ENCODE measurements at regions not wholly inside any gene's neighbourhood (a gene's known extent, or its start where the extent isn't known, plus 50 kb on each side); places are given as distances from the start of the nearest gene placed in this dataset.

DNA sequence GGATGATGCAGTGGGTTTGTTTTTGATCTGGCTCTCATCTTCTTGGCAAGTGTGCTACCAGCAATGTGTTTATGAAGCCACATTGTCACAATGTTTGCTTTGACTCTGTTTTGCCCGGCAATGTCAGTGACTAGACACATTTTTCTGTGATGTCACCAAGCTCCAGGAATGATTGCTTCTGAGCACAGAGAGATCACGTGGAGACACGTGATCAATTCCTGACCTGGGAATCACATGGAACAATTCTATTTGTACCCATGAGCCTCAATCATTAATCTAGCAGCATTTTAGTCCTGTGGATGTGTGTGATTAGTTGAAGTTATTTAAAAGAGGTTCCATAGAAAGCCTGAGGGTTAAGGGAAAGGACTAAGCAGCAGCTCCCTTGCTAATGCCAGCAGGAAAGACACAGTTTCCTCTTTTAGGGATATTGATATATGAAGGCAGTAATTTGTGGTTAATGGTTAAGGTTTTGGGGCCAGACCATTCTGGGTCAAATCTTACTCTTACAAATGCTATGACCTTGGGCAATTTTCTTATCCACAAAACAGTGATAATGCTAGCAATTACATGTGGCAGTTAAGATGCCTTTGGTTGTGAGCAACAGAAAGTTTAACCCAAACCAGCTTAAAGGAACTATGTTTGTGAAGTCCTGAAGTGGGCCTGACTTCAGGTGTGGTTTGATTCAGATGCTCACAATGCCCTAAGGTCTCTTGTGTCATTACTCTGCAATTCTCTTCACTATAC lies 59.0 kb downstream of the FASLG start:
- no peaks in the 10 kb centered on the region for H3K27me3 ChIP-seq (ENCODE audit: control insufficient read depth in 3 of 3, insufficient read depth in 3 of 3, low read length in 3 of 3)
- H3K27ac ChIP-seq (ENCODE audit: low read depth in 1 of 3, low read length in 2 of 3): peak overlapping the region in 1 of 3 donors; percentile 31
- H3K4me1 ChIP-seq (ENCODE audit: control insufficient read depth in 3 of 3, insufficient read depth in 2 of 3, low read depth in 1 of 3, low read length in 2 of 3): no peaks in the 10 kb centered on the region
- peak in 1 of 2 donors; percentile 76 for DNase-seq
- no peaks in the 10 kb centered on the region for H3K36me3 ChIP-seq (ENCODE audit: control insufficient read depth in 3 of 3, insufficient read depth in 2 of 3, low read depth in 1 of 3, low read length in 3 of 3)
- 39 to 59% (median 46%) methylated on average over 3 of the region's 3 CpGs for WGBS, 3 donors
- no peaks in the 10 kb centered on the region for H3K9me3 ChIP-seq (ENCODE audit: control insufficient read depth in 2 of 2, insufficient read depth in 1 of 2, low read depth in 1 of 2, low read length in 1 of 2)
- no peak for FAIRE-seq
- no peak overlapping the region for H3K4me3 ChIP-seq (ENCODE audit: low read depth in 1 of 3, low read length in 3 of 3)

DNA sequence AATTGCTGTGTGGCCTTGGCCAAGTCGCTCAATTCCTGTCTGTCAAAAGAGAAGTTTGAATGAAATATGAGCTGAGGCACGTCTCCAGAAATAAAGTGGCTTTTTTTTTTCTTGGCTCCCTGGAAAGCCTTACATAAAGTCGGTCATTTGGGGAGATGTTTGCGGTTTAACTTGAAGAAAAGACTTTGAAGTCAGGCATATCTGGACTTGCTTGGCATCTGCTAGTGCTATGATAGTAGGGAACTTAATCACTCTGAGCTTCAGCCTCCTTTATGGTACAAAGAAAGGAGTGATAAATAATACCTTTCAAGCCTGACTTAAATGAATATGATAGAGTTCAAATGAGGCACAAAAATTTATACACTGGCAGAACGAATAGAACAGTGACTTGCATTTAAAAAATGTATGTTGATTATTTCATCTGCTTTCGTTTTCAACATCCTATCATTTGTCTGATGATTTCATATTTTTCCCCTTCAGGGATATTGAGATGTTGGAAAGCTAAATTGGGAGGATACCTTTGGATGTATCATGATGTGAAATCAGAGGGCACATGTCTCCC lies 60.2 kb downstream of the FASLG start:
- Histone ChIP-seq H3K4me3 (ENCODE audit: low read depth in 1 of 3, low read length in 3 of 3) (no peak overlapping the region), H3K27me3 (ENCODE audit: control insufficient read depth in 3 of 3, insufficient read depth in 3 of 3, low read length in 3 of 3) (no peaks in the 10 kb centered on the region), H3K4me1 (ENCODE audit: control insufficient read depth in 3 of 3, insufficient read depth in 2 of 3, low read depth in 1 of 3, low read length in 2 of 3) (no peaks in the 10 kb centered on the region), H3K36me3 (ENCODE audit: control insufficient read depth in 3 of 3, insufficient read depth in 2 of 3, low read depth in 1 of 3, low read length in 3 of 3) (no peaks in the 10 kb centered on the region), H3K27ac (ENCODE audit: low read depth in 1 of 3, low read length in 2 of 3) (no peak overlapping the region), H3K9me3 (ENCODE audit: control insufficient read depth in 2 of 2, insufficient read depth in 1 of 2, low read depth in 1 of 2, low read length in 1 of 2) (no peaks in the 10 kb centered on the region)
- FAIRE-seq: no peak
- WGBS, 3 donors: 41 to 51% (median 43%) methylated on average over 6 of the region's 6 CpGs
- peak in 1 of 2 donors; percentile 7 for DNase-seq

DNA sequence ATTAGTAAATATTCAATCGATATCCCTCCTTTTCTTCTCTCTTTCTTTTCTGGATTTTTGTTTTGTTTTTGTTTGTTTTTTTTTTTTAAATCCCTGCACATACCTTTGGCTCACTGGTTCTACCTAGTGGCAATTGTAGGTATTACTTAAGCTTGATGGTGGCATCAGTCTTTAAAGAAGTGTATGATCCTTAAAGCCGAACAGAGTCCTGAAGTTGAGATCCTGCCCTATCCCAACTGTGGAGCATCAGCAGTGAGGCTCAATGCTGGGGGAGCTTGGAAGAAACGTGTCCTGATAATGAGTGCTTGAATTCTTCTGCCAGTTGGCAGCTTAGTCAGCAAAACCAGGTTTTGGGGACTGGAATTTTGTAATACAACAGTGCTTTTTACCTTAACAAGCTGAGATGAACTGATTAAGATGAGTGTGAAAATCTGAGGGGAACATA lies 60.8 kb downstream of the FASLG start:
- 7 to 10% (median 10%) methylated on average over 3 of the region's 3 CpGs for WGBS, 3 donors
- no peaks in the 10 kb centered on the region for H3K4me1 ChIP-seq (ENCODE audit: control insufficient read depth in 3 of 3, insufficient read depth in 2 of 3, low read depth in 1 of 3, low read length in 2 of 3)

DNA sequence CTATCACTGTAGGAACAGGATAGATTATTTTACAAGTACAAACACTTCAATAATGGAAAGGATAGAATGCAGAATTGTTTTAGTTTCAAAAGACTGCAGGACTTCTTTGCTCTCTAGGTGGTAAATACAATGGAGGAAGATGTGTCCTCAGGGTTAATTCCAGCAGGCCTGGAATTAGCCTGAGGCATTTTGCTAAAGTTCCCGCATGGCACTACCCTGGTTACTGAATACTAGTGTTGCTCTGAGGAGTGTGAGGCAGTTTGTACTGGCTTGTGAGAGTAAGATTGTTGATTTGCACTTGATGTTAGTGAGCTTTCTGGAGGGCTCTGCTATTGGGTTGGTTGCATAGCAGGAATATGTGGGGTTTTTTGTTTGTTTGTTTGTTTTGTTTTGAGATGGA lies 61.4 kb downstream of the FASLG start:
- H3K9me3 ChIP-seq (ENCODE audit: control insufficient read depth in 2 of 2, insufficient read depth in 1 of 2, low read depth in 1 of 2, low read length in 1 of 2): no peaks in the 10 kb centered on the region
- no peaks in the 10 kb centered on the region for H3K4me1 ChIP-seq (ENCODE audit: control insufficient read depth in 3 of 3, insufficient read depth in 2 of 3, low read depth in 1 of 3, low read length in 2 of 3)
- no peaks in the 10 kb centered on the region for H3K36me3 ChIP-seq (ENCODE audit: control insufficient read depth in 3 of 3, insufficient read depth in 2 of 3, low read depth in 1 of 3, low read length in 3 of 3)
- H3K27ac ChIP-seq (ENCODE audit: low read depth in 1 of 3, low read length in 2 of 3): no peak overlapping the region
- no peak overlapping the region for H3K4me3 ChIP-seq (ENCODE audit: low read depth in 1 of 3, low read length in 3 of 3)
- FAIRE-seq (no peak), DNase-seq (no peak)
- 89 to 93% (median 92%) methylated on average over 1 of the region's 1 CpG for WGBS, 3 donors
- H3K27me3 ChIP-seq (ENCODE audit: control insufficient read depth in 3 of 3, insufficient read depth in 3 of 3, low read length in 3 of 3): no peaks in the 10 kb centered on the region

More for the DNA sequence above, 60.8 kb downstream of the FASLG start:
- no peak for FAIRE-seq
- no peaks in the 10 kb centered on the region for H3K9me3 ChIP-seq (ENCODE audit: control insufficient read depth in 2 of 2, insufficient read depth in 1 of 2, low read depth in 1 of 2, low read length in 1 of 2)
- no peaks in the 10 kb centered on the region for H3K36me3 ChIP-seq (ENCODE audit: control insufficient read depth in 3 of 3, insufficient read depth in 2 of 3, low read depth in 1 of 3, low read length in 3 of 3)
- H3K27me3 ChIP-seq (ENCODE audit: control insufficient read depth in 3 of 3, insufficient read depth in 3 of 3, low read length in 3 of 3): no peaks in the 10 kb centered on the region
- no peak overlapping the region for H3K4me3 ChIP-seq (ENCODE audit: low read depth in 1 of 3, low read length in 3 of 3)
- no peak overlapping the region for H3K27ac ChIP-seq (ENCODE audit: low read depth in 1 of 3, low read length in 2 of 3)
- peak; percentile 55 to 63 for DNase-seq

DNA sequence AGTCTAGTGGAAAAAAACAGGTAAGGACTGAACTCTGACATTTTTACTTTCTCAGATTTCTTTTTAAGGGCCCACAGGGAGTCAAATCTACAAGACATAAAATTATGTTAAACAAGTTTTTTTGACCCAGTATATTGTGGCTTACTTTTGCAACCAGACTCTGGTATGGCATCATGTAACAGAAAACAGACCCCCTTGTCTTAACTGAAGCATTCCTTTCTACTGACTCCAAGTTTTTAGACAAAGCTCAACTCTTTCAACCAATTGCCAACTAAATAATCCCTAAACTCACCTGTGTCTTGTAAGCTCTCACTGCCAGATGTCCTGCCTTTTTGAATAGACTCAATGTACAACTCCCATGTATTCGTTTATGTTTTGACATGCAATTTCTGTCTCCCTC lies 64.3 kb downstream of the FASLG start:
- no peak for FAIRE-seq
- 86 to 89% (median 87%) methylated on average over 1 of the region's 1 CpG for WGBS, 3 donors
- no peaks in the 10 kb centered on the region for H3K4me1 ChIP-seq (ENCODE audit: control insufficient read depth in 3 of 3, insufficient read depth in 2 of 3, low read depth in 1 of 3, low read length in 2 of 3)
- no peaks in the 10 kb centered on the region for H3K27me3 ChIP-seq (ENCODE audit: control insufficient read depth in 3 of 3, insufficient read depth in 3 of 3, low read length in 3 of 3)
- no peak overlapping the region for H3K27ac ChIP-seq (ENCODE audit: low read depth in 1 of 3, low read length in 2 of 3)
- no peaks in the 10 kb centered on the region for H3K36me3 ChIP-seq (ENCODE audit: control insufficient read depth in 3 of 3, insufficient read depth in 2 of 3, low read depth in 1 of 3, low read length in 3 of 3)
- H3K4me3 ChIP-seq (ENCODE audit: low read depth in 1 of 3, low read length in 3 of 3): no peak overlapping the region
- H3K9me3 ChIP-seq (ENCODE audit: control insufficient read depth in 2 of 2, insufficient read depth in 1 of 2, low read depth in 1 of 2, low read length in 1 of 2): peaks cover 0 to 6% of the 10 kb centered on the region in 2 donors
- no peak for DNase-seq

DNA sequence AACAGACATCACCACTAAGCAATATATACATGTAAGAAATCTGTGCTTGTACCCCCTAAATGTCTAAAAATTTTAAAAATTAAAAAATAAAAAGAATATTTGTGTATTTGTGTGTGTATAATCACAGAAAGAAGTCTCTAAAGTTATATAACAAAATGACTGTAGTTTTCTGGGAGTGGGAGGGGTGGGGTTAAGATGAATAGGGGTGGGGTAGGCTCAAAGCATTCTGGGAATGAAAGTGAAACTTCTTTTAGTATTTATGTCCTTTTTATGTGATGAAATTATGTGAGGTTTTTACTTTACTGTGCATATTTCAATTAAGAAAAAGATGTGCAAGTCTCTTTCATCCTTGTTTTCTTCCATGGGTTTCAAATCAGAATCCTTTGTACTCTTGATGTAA lies 65.3 kb downstream of the FASLG start:
- H3K36me3 ChIP-seq (ENCODE audit: control insufficient read depth in 3 of 3, insufficient read depth in 2 of 3, low read depth in 1 of 3, low read length in 3 of 3): no peaks in the 10 kb centered on the region
- DNase-seq (no peak), FAIRE-seq (no peak)
- H3K27me3 ChIP-seq (ENCODE audit: control insufficient read depth in 3 of 3, insufficient read depth in 3 of 3, low read length in 3 of 3): no peaks in the 10 kb centered on the region
- no peaks in the 10 kb centered on the region for H3K4me1 ChIP-seq (ENCODE audit: control insufficient read depth in 3 of 3, insufficient read depth in 2 of 3, low read depth in 1 of 3, low read length in 2 of 3)
- peaks cover 0 to 6% of the 10 kb centered on the region in 2 donors for H3K9me3 ChIP-seq (ENCODE audit: control insufficient read depth in 2 of 2, insufficient read depth in 1 of 2, low read depth in 1 of 2, low read length in 1 of 2)
- H3K27ac ChIP-seq (ENCODE audit: low read depth in 1 of 3, low read length in 2 of 3): no peak overlapping the region
- H3K4me3 ChIP-seq (ENCODE audit: low read depth in 1 of 3, low read length in 3 of 3): no peak overlapping the region

DNA sequence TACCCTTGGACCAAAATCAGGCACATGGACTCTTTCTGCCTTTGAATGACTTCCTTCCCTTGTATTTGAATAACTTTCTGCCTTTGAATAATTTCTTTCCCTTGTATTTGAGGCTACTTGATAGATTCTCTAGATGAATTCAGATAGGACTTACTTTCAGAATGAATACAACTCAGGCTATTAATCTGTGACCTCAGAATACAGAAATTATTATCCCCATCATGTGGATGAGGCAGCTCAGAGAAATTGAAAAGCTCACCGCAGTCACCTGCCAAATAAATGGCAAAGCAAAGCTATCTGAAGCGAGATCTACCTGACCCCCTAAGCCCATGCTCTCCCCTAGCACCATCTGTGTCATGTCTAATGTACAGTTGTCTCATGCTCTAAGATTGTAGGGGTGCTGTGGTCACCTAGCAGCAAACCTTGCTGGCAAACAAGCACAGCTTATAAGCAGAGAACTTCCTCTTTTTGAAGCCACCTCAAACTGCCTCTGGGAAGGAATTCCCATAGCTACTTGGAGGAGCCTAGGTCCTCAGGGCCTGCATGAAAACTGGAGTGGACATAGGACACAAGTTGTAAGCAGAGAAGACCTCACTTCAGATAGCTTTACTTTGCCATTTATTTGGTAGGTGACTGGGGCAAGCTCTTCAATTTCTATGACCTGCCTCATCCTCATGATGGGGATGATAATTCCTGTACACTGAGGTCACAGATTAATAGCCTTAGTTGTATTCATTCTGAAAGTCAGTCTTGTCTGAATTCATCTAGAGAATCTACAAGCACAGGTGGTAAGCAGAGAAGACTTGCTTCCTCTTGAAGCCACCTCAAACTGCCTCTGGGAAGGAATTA lies 66.1 kb downstream of the FASLG start:
- Histone ChIP-seq H3K4me1 (ENCODE audit: control insufficient read depth in 3 of 3, insufficient read depth in 2 of 3, low read depth in 1 of 3, low read length in 2 of 3) (no peaks in the 10 kb centered on the region), H3K27me3 (ENCODE audit: control insufficient read depth in 3 of 3, insufficient read depth in 3 of 3, low read length in 3 of 3) (no peaks in the 10 kb centered on the region), H3K9me3 (ENCODE audit: control insufficient read depth in 2 of 2, insufficient read depth in 1 of 2, low read depth in 1 of 2, low read length in 1 of 2) (peaks cover 0 to 6% of the 10 kb centered on the region in 2 donors), H3K27ac (ENCODE audit: low read depth in 1 of 3, low read length in 2 of 3) (no peak overlapping the region), H3K4me3 (ENCODE audit: low read depth in 1 of 3, low read length in 3 of 3) (no peak overlapping the region), H3K36me3 (ENCODE audit: control insufficient read depth in 3 of 3, insufficient read depth in 2 of 3, low read depth in 1 of 3, low read length in 3 of 3) (no peaks in the 10 kb centered on the region)
- no peak for FAIRE-seq
- 65 to 81% (median 66%) methylated on average over 2 of the region's 2 CpGs for WGBS, 3 donors
- DNase-seq: no peak

DNA sequence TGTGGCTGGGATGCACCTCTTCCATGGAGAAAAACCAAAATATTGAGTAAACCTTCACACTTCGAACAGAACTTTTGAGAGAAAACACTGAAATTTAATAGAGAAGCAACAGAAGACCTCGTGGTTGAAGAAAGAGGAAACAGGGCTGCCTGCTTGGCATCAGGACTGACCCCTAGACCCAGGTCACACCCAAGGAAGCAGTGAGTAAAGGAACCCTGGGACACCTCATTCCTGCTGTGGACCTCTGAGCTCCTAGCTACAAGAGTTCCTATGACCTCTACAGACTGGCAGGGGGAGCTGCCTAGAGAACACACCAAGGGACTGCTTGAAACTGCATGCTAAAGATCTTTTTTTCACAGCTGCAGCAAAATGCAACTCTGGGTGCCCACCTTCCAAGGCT lies 67.8 kb downstream of the FASLG start:
- no peak for FAIRE-seq
- no peaks in the 10 kb centered on the region for H3K27me3 ChIP-seq (ENCODE audit: control insufficient read depth in 3 of 3, insufficient read depth in 3 of 3, low read length in 3 of 3)
- H3K4me3 ChIP-seq (ENCODE audit: low read depth in 1 of 3, low read length in 3 of 3): no peak overlapping the region
- 50 to 62% (median 55%) methylated on average over 2 of the region's 2 CpGs for WGBS, 3 donors
- no peaks in the 10 kb centered on the region for H3K4me1 ChIP-seq (ENCODE audit: control insufficient read depth in 3 of 3, insufficient read depth in 2 of 3, low read depth in 1 of 3, low read length in 2 of 3)
- H3K36me3 ChIP-seq (ENCODE audit: control insufficient read depth in 3 of 3, insufficient read depth in 2 of 3, low read depth in 1 of 3, low read length in 3 of 3): no peaks in the 10 kb centered on the region
- H3K9me3 ChIP-seq (ENCODE audit: control insufficient read depth in 2 of 2, insufficient read depth in 1 of 2, low read depth in 1 of 2, low read length in 1 of 2): peaks cover 0 to 6% of the 10 kb centered on the region in 2 donors
- DNase-seq: no peak
- H3K27ac ChIP-seq (ENCODE audit: low read depth in 1 of 3, low read length in 2 of 3): no peak overlapping the region
